B cell (primary cell): ENCODE measurements at regions not wholly inside any gene's neighbourhood (a gene's known extent, or its start where the extent isn't known, plus 50 kb on each side); places are given as distances from the start of the nearest gene placed in this dataset.

Experiments used
- ATAC-seq: fragments of 200-7000 bp; cut with Tn5 transposase; one replicate; pipeline ENCODE4 v1.10.0; 2021; ENCODE audit warnings: low read depth, mild to moderate bottlenecking, moderate number of reproducible peaks, moderate library complexity
- CTCF ChIA-PET: fragments of 350-600 bp; sonication (Branson Sonifier 250); formaldehyde crosslinking; loops from one replicate; lab custom pipeline; 2021; ENCODE audit warnings: antibody characterized with exemption, inconsistent platforms; lab: Charles Lee
- POLR2A ChIA-PET: fragments of 350-600 bp; sonication (Branson Sonifier 250); formaldehyde crosslinking; loops from one replicate; lab custom pipeline; 2021; ENCODE audit warnings: antibody characterized with exemption; lab: Charles Lee
- DNase-seq: peaks from one replicate; pipeline ENCODE4 v3.0.0; 2013
- H2AFZ ChIP-seq: 2 replicates; pipeline ENCODE4 v1.6.1; 2012; ENCODE audit warnings: mild to moderate bottlenecking, low read depth, low read length; ENCODE audit not compliant: insufficient read depth, poor library complexity, severe bottlenecking
- H3K27ac ChIP-seq, 2 donors: 1 replicate in 1 of 2; 2 replicates in 1 of 2; pipeline ENCODE4 v1.5.1; 2012 to 2013; ENCODE audit warnings: low read length in 2 of 2, mild to moderate bottlenecking in 2 of 2, moderate library complexity in 1 of 2
- H3K27me3 ChIP-seq, 4 experiments: fragments of 200-600 bp in 1 of 4; sonication (generic) in 1 of 4; replicated peaks in 1 of 4; 1 replicate in 2 of 4; 2 replicates in 2 of 4; pipeline versions ENCODE4 v1.6.1 to v1.7.0; 2013 to 2016; ENCODE audit warnings: low read length in 3 of 4, mild to moderate bottlenecking in 2 of 4, mixed read lengths in 1 of 4, moderate library complexity in 1 of 4; ENCODE audit not compliant: insufficient read depth in 4 of 4, control insufficient read depth in 3 of 4; ENCODE audit errors: control extremely low read depth in 1 of 4
- H3K36me3 ChIP-seq, 2 experiments: replicated peaks in 1 of 2; 1 replicate in 1 of 2; 2 replicates in 1 of 2; pipeline versions ENCODE4 v1.6.1 to v1.7.1; 2013; ENCODE audit warnings: low read length in 1 of 2; ENCODE audit not compliant: insufficient read depth in 2 of 2, control insufficient read depth in 1 of 2; ENCODE audit errors: control extremely low read depth in 1 of 2, extremely low read depth in 1 of 2
- H3K4me1 ChIP-seq, 2 donors: fragments of 200-600 bp in 1 of 2; sonication (generic) in 1 of 2; 1 replicate in 1 of 2; 2 replicates in 1 of 2; pipeline versions ENCODE4 v1.5.1 to v1.6.1; 2013 to 2017; ENCODE audit warnings: low read length in 2 of 2; ENCODE audit not compliant: control insufficient read depth in 2 of 2, insufficient read depth in 2 of 2
- H3K4me2 ChIP-seq: replicated peaks from 2 replicates; pipeline ENCODE3; 2012; ENCODE audit warnings: mild to moderate bottlenecking, low read depth, low read length; ENCODE audit not compliant: poor library complexity, severe bottlenecking
- H3K4me3 ChIP-seq, 5 experiments: fragments of 200-600 bp in 1 of 5; sonication (generic) in 1 of 5; 1 replicate in 3 of 5; 2 replicates in 2 of 5; pipeline versions ENCODE4 v1.5.1 to v1.7.0; 2011 to 2016; ENCODE audit warnings: low read length in 4 of 5, mild to moderate bottlenecking in 4 of 5, low read depth in 2 of 5, control low read depth in 1 of 5, moderate library complexity in 1 of 5; ENCODE audit not compliant: insufficient read depth in 1 of 5; ENCODE audit errors: control extremely low read depth in 1 of 5, extremely low read depth in 1 of 5
- H3K79me2 ChIP-seq: fragments of 200-600 bp; sonication (generic); one replicate; pipeline ENCODE4 v1.6.0; 2016; ENCODE audit warnings: low read length; ENCODE audit not compliant: control insufficient read depth, insufficient read depth
- H3K9ac ChIP-seq: fragments of 200-600 bp; sonication (generic); 2 replicates; pipeline ENCODE4 v1.6.1; 2017; ENCODE audit warnings: mild to moderate bottlenecking, low read length, moderate library complexity
- H3K9me3 ChIP-seq, 3 donors: one replicate each; pipeline versions ENCODE4 v1.6.1 to v1.7.1; 2013; ENCODE audit warnings: low read length in 2 of 3; ENCODE audit not compliant: control insufficient read depth in 2 of 3, insufficient read depth in 1 of 3; ENCODE audit errors: control extremely low read depth in 1 of 3
- H4K20me1 ChIP-seq: 2 replicates; pipeline ENCODE4 v1.6.0; 2012; ENCODE audit warnings: mild to moderate bottlenecking, low read length; ENCODE audit not compliant: insufficient read depth, control insufficient read depth, poor library complexity, severe bottlenecking
- H3K27ac Mint-ChIP-seq: one replicate; pipeline ENCODE4 v1.8.0; 2021; ENCODE audit warnings: mixed read lengths
- H3K27me3 Mint-ChIP-seq: one replicate; pipeline ENCODE4 v1.8.0; 2021; ENCODE audit warnings: mixed read lengths
- H3K4me1 Mint-ChIP-seq: one replicate; pipeline ENCODE4 v1.8.0; 2021; ENCODE audit warnings: mixed read lengths
- H3K4me3 Mint-ChIP-seq: one replicate; pipeline ENCODE4 v1.8.0; 2021; ENCODE audit warnings: mixed read lengths
- H3K9me3 Mint-ChIP-seq: one replicate; pipeline ENCODE4 v1.8.0; 2022; ENCODE audit warnings: mixed read lengths; ENCODE audit not compliant: insufficient read depth
- CTCF ChIP-seq: fragments of 200-600 bp; IDR thresholded peaks from one replicate; pipeline ENCODE4 v1.8.0; 2022; ENCODE audit warnings: antibody characterized with exemption, mild to moderate bottlenecking
- EZH2 ChIP-seq: IDR thresholded peaks from 2 replicates; pipeline ENCODE4 v1.6.1; 2012; ENCODE audit warnings: borderline replicate concordance, low read depth, mild to moderate bottlenecking, moderate library complexity, low read length; ENCODE audit not compliant: insufficient read depth, poor library complexity, severe bottlenecking
- WGBS: methylation state at CpG from one replicate; pipeline ENCODE4 v1.1.5; 2013; ENCODE audit warnings: missing lambda C conversion rate; ENCODE audit not compliant: insufficient coverage; 5-methylcytosine and 5-hydroxymethylcytosine counted together
- intact Hi-C: fragments of 100-400 bp; cut with micrococcal nuclease; formaldehyde crosslinking; loops from one replicate; pipeline ENCODE4 v1.10.0; 2022

- ATAC-seq (no peak), DNase-seq (no peak)
- Histone ChIP-seq H3K27ac (no peak overlapping the region), H3K36me3 (no peaks in the 10 kb centered on the region), H3K9me3 (peaks cover 0 to 3% (median 0%) of the 10 kb centered on the region in 3 donors), H3K4me3 (no peak overlapping the region), H2AFZ (no peak overlapping the region), H3K4me1 (no peaks in the 10 kb centered on the region), H3K79me2 (no peaks in the 10 kb centered on the region), H3K4me2 (no peak overlapping the region), H4K20me1 (no peaks in the 10 kb centered on the region), H3K27me3 (no peaks in the 10 kb centered on the region), H3K9ac (no peak overlapping the region)
- Mint-ChIP-seq H3K27me3 (no peaks in the 10 kb centered on the region), H3K27ac (no peak overlapping the region), H3K4me3 (no peak overlapping the region), H3K9me3 (no peaks in the 10 kb centered on the region), H3K4me1 (no peaks in the 10 kb centered on the region)
- intact Hi-C loops, result no loop called here
- POLR2A ChIA-PET, result no interaction called here
- TF ChIP-seq CTCF (no peak), EZH2 (no peak)
- WGBS, result no CpG with 5 or more reads among the region's 5 CpGs
- CTCF ChIA-PET, result no interaction called here
Measured at GRCh38 chr15:95280711-95281110, 1049.3 kb downstream of the MCTP2 start.

GRCh38 chr15:95281470-95281869 is 1049.0 kb upstream of the NR2F2 start:
- no peaks in the 10 kb centered on the region for H4K20me1 ChIP-seq
- Mint-ChIP-seq H3K9me3 (no peaks in the 10 kb centered on the region), H3K27ac (no peak overlapping the region), H3K4me1 (no peaks in the 10 kb centered on the region), H3K27me3 (no peaks in the 10 kb centered on the region), H3K4me3 (no peak overlapping the region)
- no peaks in the 10 kb centered on the region for H3K36me3 ChIP-seq
- H3K4me2 ChIP-seq, result no peak overlapping the region
- H3K4me3 ChIP-seq, result no peak overlapping the region
- peaks cover 0 to 3% (median 0%) of the 10 kb centered on the region in 3 donors for H3K9me3 ChIP-seq
- ChIA-PET POLR2A (no interaction called here), CTCF (no interaction called here)
- H3K27me3 ChIP-seq, result no peaks in the 10 kb centered on the region
- ATAC-seq (no peak), DNase-seq (no peak)
- H3K79me2 ChIP-seq, result no peaks in the 10 kb centered on the region
- H2AFZ ChIP-seq, result no peak overlapping the region
- H3K27ac ChIP-seq, result no peak overlapping the region
- intact Hi-C loops, result no loop called here
- WGBS, result no CpG with 5 or more reads among the region's 2 CpGs
- H3K4me1 ChIP-seq, result no peaks in the 10 kb centered on the region
- H3K9ac ChIP-seq, result no peak overlapping the region
- TF ChIP-seq EZH2 (no peak), CTCF (no peak)
